ENCODE measurements at regions not wholly inside any gene's neighbourhood (a gene's known extent, or its start where the extent isn't known, plus 50 kb on each side); places are given as distances from the start of the nearest gene placed in this dataset.

- no peak overlapping the region for H3K4me3 ChIP-seq
- DNase-seq (no peak), ATAC-seq (no peak)
- TF ChIP-seq CTCF (IDR thresholded peaks at IDR 0.05), result no peak
- intact Hi-C loops (cut with DNase I), result no loop called here
- H3K4me1 ChIP-seq, result no peaks in the 10 kb centered on the region
- H3K9me3 ChIP-seq, result no peaks in the 10 kb centered on the region
- peaks cover 0 to 4% of the 10 kb centered on the region in 2 donors for H3K27me3 ChIP-seq
- H3K27ac ChIP-seq, result no peak overlapping the region
- H3K36me3 ChIP-seq, result no peaks in the 10 kb centered on the region
Measured at GRCh38 chr4:81946996-81947395, 426.8 kb downstream of the HNRNPD start.

- H3K27ac ChIP-seq, result no peak overlapping the region
- H3K36me3 ChIP-seq, result no peaks in the 10 kb centered on the region
- H3K4me3 ChIP-seq, result no peak overlapping the region
- ATAC-seq, result no peak
- H3K27me3 ChIP-seq, result no peaks in the 10 kb centered on the region
- intact Hi-C loops (cut with DNase I), result no loop called here
- no peaks in the 10 kb centered on the region for H3K9me3 ChIP-seq
- no peaks in the 10 kb centered on the region for H3K4me1 ChIP-seq
- no peak for DNase-seq
- no peak for TF ChIP-seq CTCF (IDR thresholded peaks at IDR 0.05)
Measured at GRCh38 chr4:81930506-81931238, 443.1 kb downstream of the HNRNPD start.

GRCh38 chr4:81923140-81923539 is 450.7 kb downstream of the HNRNPD start:
- intact Hi-C loops (cut with DNase I), result no loop called here
- ATAC-seq (no peak), DNase-seq (no peak)
- H3K4me1 ChIP-seq, result no peaks in the 10 kb centered on the region
- H3K9me3 ChIP-seq, result no peaks in the 10 kb centered on the region
- no peak overlapping the region for H3K4me3 ChIP-seq
- no peak for TF ChIP-seq CTCF (IDR thresholded peaks at IDR 0.05)
- H3K36me3 ChIP-seq, result no peaks in the 10 kb centered on the region
- no peaks in the 10 kb centered on the region for H3K27me3 ChIP-seq
- H3K27ac ChIP-seq, result no peak overlapping the region

GRCh38 chr4:81922313-81922712 is 450.6 kb upstream of the RASGEF1B start:
- ATAC-seq (no peak), DNase-seq (no peak)
- H3K27me3 ChIP-seq, result no peaks in the 10 kb centered on the region
- H3K9me3 ChIP-seq, result no peaks in the 10 kb centered on the region
- no peak overlapping the region for H3K4me3 ChIP-seq
- H3K36me3 ChIP-seq, result no peaks in the 10 kb centered on the region
- H3K27ac ChIP-seq, result no peak overlapping the region
- no peak for TF ChIP-seq CTCF (IDR thresholded peaks at IDR 0.05)
- intact Hi-C loops (cut with DNase I), result no loop called here
- H3K4me1 ChIP-seq, result no peaks in the 10 kb centered on the region

GRCh38 chr4:81921751-81922159 is 450.0 kb upstream of the RASGEF1B start:
- no peak for DNase-seq
- no peak overlapping the region for H3K4me3 ChIP-seq
- intact Hi-C loops (cut with DNase I), result no loop called here
- H3K27me3 ChIP-seq, result no peaks in the 10 kb centered on the region
- no peak for TF ChIP-seq CTCF (IDR thresholded peaks at IDR 0.05)
- H3K9me3 ChIP-seq, result no peaks in the 10 kb centered on the region
- no peaks in the 10 kb centered on the region for H3K36me3 ChIP-seq
- no peak for ATAC-seq
- H3K27ac ChIP-seq, result no peak overlapping the region
- no peaks in the 10 kb centered on the region for H3K4me1 ChIP-seq
